Hematopoietic multipotent progenitor cell treated with erythropoietin and hydrocortisone succinate and interleukin-3 and kit ligand, for 8 days (in vitro differentiated cells): ENCODE measurements at regions not wholly inside any gene's neighbourhood (a gene's known extent, or its start where the extent isn't known, plus 50 kb on each side); places are given as distances from the start of the nearest gene placed in this dataset.
A peak's percentile ranks its signal among the peaks of the same experiment; 100 is the strongest.

Source experiments
- DNase-seq: peaks from one replicate; pipeline ENCODE4 v3.0.0-alpha.2; 2015

GRCh38 chrX:38746102-38746501 is 55.2 kb upstream of the MID1IP1 start:
- DNase-seq = peak; percentile 3

GRCh38 chrX:38750551-38750950 is 50.7 kb upstream of the MID1IP1 start:
- DNase-seq = no peak
